ENCODE measurements at regions not wholly inside any gene's neighbourhood (a gene's known extent, or its start where the extent isn't known, plus 50 kb on each side); places are given as distances from the start of the nearest gene placed in this dataset.

- no peak for DNase-seq
- TF ChIP-seq, protein P1, sequence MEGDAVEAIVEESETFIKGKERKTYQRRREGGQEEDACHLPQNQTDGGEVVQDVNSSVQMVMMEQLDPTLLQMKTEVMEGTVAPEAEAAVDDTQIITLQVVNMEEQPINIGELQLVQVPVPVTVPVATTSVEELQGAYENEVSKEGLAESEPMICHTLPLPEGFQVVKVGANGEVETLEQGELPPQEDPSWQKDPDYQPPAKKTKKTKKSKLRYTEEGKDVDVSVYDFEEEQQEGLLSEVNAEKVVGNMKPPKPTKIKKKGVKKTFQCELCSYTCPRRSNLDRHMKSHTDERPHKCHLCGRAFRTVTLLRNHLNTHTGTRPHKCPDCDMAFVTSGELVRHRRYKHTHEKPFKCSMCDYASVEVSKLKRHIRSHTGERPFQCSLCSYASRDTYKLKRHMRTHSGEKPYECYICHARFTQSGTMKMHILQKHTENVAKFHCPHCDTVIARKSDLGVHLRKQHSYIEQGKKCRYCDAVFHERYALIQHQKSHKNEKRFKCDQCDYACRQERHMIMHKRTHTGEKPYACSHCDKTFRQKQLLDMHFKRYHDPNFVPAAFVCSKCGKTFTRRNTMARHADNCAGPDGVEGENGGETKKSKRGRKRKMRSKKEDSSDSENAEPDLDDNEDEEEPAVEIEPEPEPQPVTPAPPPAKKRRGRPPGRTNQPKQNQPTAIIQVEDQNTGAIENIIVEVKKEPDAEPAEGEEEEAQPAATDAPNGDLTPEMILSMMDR (IDR thresholded peaks at IDR 0.05; ENCODE audit: borderline replicate concordance): no peak
- no peaks in the 10 kb centered on the region for H3K36me3 ChIP-seq
- H3K27ac ChIP-seq (replicated peaks): no peak overlapping the region
- H3K27me3 ChIP-seq (ENCODE audit: low read depth): no peaks in the 10 kb centered on the region
- H3K4me3 ChIP-seq: no peak overlapping the region
- peaks cover 41% of the 10 kb centered on the region for H3K4me1 ChIP-seq
- H3K9me3 ChIP-seq (replicated peaks): no peaks in the 10 kb centered on the region
- intact Hi-C loops (cut with micrococcal nuclease): no loop called here
These were observed 80.7 kb upstream of the DUSP5 start for GRCh38 chr10:110416776-110417711.

GRCh38 chr10:110418218-110418617 is 79.5 kb upstream of the DUSP5 start:
- no peak overlapping the region for H3K27ac ChIP-seq (replicated peaks)
- no peaks in the 10 kb centered on the region for H3K27me3 ChIP-seq (ENCODE audit: low read depth)
- no peaks in the 10 kb centered on the region for H3K36me3 ChIP-seq
- DNase-seq: no peak
- peaks cover 51% of the 10 kb centered on the region for H3K4me1 ChIP-seq
- no peaks in the 10 kb centered on the region for H3K9me3 ChIP-seq (replicated peaks)
- H3K4me3 ChIP-seq: no peak overlapping the region
- intact Hi-C loops (cut with micrococcal nuclease): no loop called here
- TF ChIP-seq, protein P1 (IDR thresholded peaks at IDR 0.05; ENCODE audit: borderline replicate concordance): no peak

DNA sequence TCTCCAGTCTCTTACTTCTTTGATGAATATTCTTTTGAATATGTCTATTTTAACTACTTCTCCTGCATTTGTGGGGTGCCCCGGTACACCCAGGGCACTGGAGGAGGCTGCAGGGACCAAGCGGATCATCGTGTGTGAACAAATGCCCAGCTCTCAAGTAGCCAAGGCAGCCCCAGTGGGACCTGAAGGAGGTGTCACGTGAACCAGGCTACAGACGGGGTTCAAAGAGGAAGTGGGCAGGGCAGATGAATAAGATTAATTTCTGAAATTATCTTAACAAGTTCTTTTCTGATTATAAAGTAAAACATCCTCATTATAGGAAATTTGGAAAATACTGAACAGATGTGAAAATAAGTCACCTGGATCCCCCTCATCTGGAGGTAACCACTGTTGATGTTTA is 78.4 kb upstream of the DUSP5 start:
- Histone ChIP-seq H3K9me3 (replicated peaks) (no peaks in the 10 kb centered on the region), H3K36me3 (no peaks in the 10 kb centered on the region), H3K4me3 (no peak overlapping the region), H3K4me1 (peaks cover 46% of the 10 kb centered on the region), H3K27ac (replicated peaks) (no peak overlapping the region), H3K27me3 (ENCODE audit: low read depth) (no peaks in the 10 kb centered on the region)
- no peak for DNase-seq
- intact Hi-C loops (cut with micrococcal nuclease): no loop called here
- TF ChIP-seq, protein P1 (IDR thresholded peaks at IDR 0.05; ENCODE audit: borderline replicate concordance): no peak

GRCh38 chr10:110420401-110421193 is 77.1 kb upstream of the DUSP5 start:
- Histone ChIP-seq H3K27me3 (ENCODE audit: low read depth) (no peaks in the 10 kb centered on the region), H3K4me3 (no peak overlapping the region), H3K4me1 (peaks cover 34% of the 10 kb centered on the region), H3K36me3 (no peaks in the 10 kb centered on the region), H3K9me3 (replicated peaks) (no peaks in the 10 kb centered on the region), H3K27ac (replicated peaks) (no peak overlapping the region)
- DNase-seq: no peak
- TF ChIP-seq, protein P1 (IDR thresholded peaks at IDR 0.05; ENCODE audit: borderline replicate concordance): no peak
- intact Hi-C loops (cut with micrococcal nuclease): no loop called here

- Histone ChIP-seq H3K27ac (replicated peaks) (no peak overlapping the region), H3K36me3 (no peaks in the 10 kb centered on the region), H3K27me3 (ENCODE audit: low read depth) (no peaks in the 10 kb centered on the region), H3K9me3 (replicated peaks) (no peaks in the 10 kb centered on the region), H3K4me3 (no peak overlapping the region), H3K4me1 (peaks cover 34% of the 10 kb centered on the region)
- DNase-seq: no peak
- TF ChIP-seq, protein P1 (IDR thresholded peaks at IDR 0.05; ENCODE audit: borderline replicate concordance): no peak
- intact Hi-C loops (cut with micrococcal nuclease): no loop called here
These were observed 76.1 kb upstream of the DUSP5 start for GRCh38 chr10:110421512-110422138.

Measured in left ventricle myocardium inferior (tissue), 1 donor.